GM23248 (cell line): ENCODE measurements at regions not wholly inside any gene's neighbourhood (a gene's known extent, or its start where the extent isn't known, plus 50 kb on each side); places are given as distances from the start of the nearest gene placed in this dataset.

Experiments
- EZH2 ChIP-seq: fragments of 200-600 bp; sonication (generic); IDR thresholded peaks from 2 replicates; pipeline ENCODE4 v1.6.1; 2018; ENCODE audit warnings: antibody characterized with exemption, mild to moderate bottlenecking; ENCODE audit not compliant: insufficient read depth, poor library complexity, severe bottlenecking
- EZH2phosphoT487 ChIP-seq: fragments of 200-600 bp; sonication (generic); IDR thresholded peaks from 2 replicates; pipeline ENCODE4 v1.6.1; 2018; ENCODE audit warnings: antibody characterized with exemption, moderate library complexity, mild to moderate bottlenecking, low read depth; ENCODE audit not compliant: insufficient read depth

- TF ChIP-seq EZH2, result no peak
- TF ChIP-seq EZH2phosphoT487, result no peak
Measured at GRCh38 chr7:55278321-55278720, 86.8 kb upstream of the LANCL2 start.
